NCI-H187 (cell line): ENCODE measurements at regions not wholly inside any gene's neighbourhood (a gene's known extent, or its start where the extent isn't known, plus 50 kb on each side); places are given as distances from the start of the nearest gene placed in this dataset.

Experiments
- DNase-seq, 2 experiments: peaks; one replicate each; lab custom pipeline; 2025; lab: John Stamatoyannopoulos, UW

GRCh38 chrX:16445166-16445752 lies 204.7 kb upstream of the S100G start:
- DNase-seq: no peak

GRCh38 chrX:16451334-16451733 lies 198.6 kb upstream of the S100G start:
- no peak for DNase-seq

- DNase-seq: no peak
Observed at GRCh38 chrX:16454926-16455325, 195.0 kb upstream of the S100G start.

GRCh38 chrX:16457239-16457638 lies 192.7 kb upstream of the S100G start:
- DNase-seq: no peak

GRCh38 chrX:16458208-16458607 lies 191.8 kb upstream of the S100G start:
- DNase-seq: no peak

- DNase-seq: no peak
Observed at GRCh38 chrX:16459008-16459407, 190.9 kb upstream of the S100G start.

- no peak for DNase-seq
Observed at GRCh38 chrX:16461968-16462367, 188.0 kb upstream of the S100G start.

- DNase-seq: no peak
Observed at GRCh38 chrX:16462912-16463311, 187.0 kb upstream of the S100G start.

- DNase-seq: no peak
Observed at GRCh38 chrX:16464369-16464768, 185.6 kb upstream of the S100G start.

GRCh38 chrX:16465081-16465876 lies 184.7 kb upstream of the S100G start:
- DNase-seq: no peak

GRCh38 chrX:16466640-16467432 lies 183.1 kb upstream of the S100G start:
- DNase-seq: no peak

GRCh38 chrX:16469870-16470269 lies 180.1 kb upstream of the S100G start:
- no peak for DNase-seq

- no peak for DNase-seq
Observed at GRCh38 chrX:16472345-16472744, 177.6 kb upstream of the S100G start.

- DNase-seq: no peak
Observed at GRCh38 chrX:16474511-16474910, 175.4 kb upstream of the S100G start.

GRCh38 chrX:16476009-16476408 lies 173.9 kb upstream of the S100G start:
- DNase-seq: no peak

GRCh38 chrX:16476692-16477091 lies 173.3 kb upstream of the S100G start:
- no peak for DNase-seq

- no peak for DNase-seq
Observed at GRCh38 chrX:16479206-16479869, 170.6 kb upstream of the S100G start.

- DNase-seq: no peak
Observed at GRCh38 chrX:16480049-16480448, 169.9 kb upstream of the S100G start.

- no peak for DNase-seq
Observed at GRCh38 chrX:16484338-16484737, 165.6 kb upstream of the S100G start.

- DNase-seq: no peak
Observed at GRCh38 chrX:16487620-16488385, 162.2 kb upstream of the S100G start.

GRCh38 chrX:16488959-16489358 lies 161.0 kb upstream of the S100G start:
- DNase-seq: no peak

- no peak for DNase-seq
Observed at GRCh38 chrX:16491461-16491860, 158.5 kb upstream of the S100G start.
